ENCODE measurements at regions not wholly inside any gene's neighbourhood (a gene's known extent, or its start where the extent isn't known, plus 50 kb on each side); places are given as distances from the start of the nearest gene placed in this dataset.

DNA sequence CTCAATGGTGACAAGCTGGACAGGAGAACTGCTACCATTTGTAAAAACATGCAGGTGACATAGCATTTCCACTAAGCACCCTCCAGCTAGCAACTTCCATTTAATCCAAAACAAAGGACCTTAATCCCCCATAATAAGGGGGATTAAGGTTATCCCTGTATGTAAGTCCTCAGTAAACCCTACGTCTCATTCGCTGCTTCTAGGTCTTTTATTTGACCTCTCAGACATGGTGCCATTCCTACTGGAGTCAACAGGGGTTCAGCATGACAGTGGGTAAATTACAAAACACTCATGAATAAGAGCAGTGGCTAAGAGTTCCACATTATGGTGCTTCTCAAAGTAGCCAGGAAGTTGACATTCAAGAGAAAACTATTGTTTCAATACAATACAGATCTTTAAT, 121.8 kb upstream of the CAV2 start:
- TF ChIP-seq, protein P1, sequence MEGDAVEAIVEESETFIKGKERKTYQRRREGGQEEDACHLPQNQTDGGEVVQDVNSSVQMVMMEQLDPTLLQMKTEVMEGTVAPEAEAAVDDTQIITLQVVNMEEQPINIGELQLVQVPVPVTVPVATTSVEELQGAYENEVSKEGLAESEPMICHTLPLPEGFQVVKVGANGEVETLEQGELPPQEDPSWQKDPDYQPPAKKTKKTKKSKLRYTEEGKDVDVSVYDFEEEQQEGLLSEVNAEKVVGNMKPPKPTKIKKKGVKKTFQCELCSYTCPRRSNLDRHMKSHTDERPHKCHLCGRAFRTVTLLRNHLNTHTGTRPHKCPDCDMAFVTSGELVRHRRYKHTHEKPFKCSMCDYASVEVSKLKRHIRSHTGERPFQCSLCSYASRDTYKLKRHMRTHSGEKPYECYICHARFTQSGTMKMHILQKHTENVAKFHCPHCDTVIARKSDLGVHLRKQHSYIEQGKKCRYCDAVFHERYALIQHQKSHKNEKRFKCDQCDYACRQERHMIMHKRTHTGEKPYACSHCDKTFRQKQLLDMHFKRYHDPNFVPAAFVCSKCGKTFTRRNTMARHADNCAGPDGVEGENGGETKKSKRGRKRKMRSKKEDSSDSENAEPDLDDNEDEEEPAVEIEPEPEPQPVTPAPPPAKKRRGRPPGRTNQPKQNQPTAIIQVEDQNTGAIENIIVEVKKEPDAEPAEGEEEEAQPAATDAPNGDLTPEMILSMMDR (IDR thresholded peaks at IDR 0.05; ENCODE audit: insufficient read depth, low read length): no peak
- no peak for TF ChIP-seq GABPA (IDR thresholded peaks at IDR 0.05; ENCODE audit: low read depth)
- no peak for TF ChIP-seq POLR2AphosphoS5 (IDR thresholded peaks at IDR 0.05; ENCODE audit: low read depth)

All from HL-60 (cell line).